K562 (cell line): ENCODE measurements at regions not wholly inside any gene's neighbourhood (a gene's known extent, or its start where the extent isn't known, plus 50 kb on each side); places are given as distances from the start of the nearest gene placed in this dataset.

Experiments
- ATF6 ChIP-seq: sonication (generic); formaldehyde crosslinking; IDR thresholded peaks from 2 replicates; pipeline ENCODE4 v1.4.0; 2020; ENCODE audit warnings: mild to moderate bottlenecking, missing genetic modification reagents
- HNRNPLL ChIP-seq: fragments of 200-400 bp; formaldehyde crosslinking; IDR thresholded peaks from 2 replicates; pipeline ENCODE4 v1.6.1; 2017; ENCODE audit warnings: low read length, low read depth, mild to moderate bottlenecking; ENCODE audit not compliant: poor library complexity, severe bottlenecking
- SAP30 ChIP-seq: fragments of 200-600 bp; sonication (generic); IDR thresholded peaks from 2 replicates; pipeline ENCODE4 v1.6.1; 2012; ENCODE audit warnings: borderline replicate concordance, low read depth, mild to moderate bottlenecking, moderate library complexity, low read length, control low read depth, inconsistent platforms; ENCODE audit not compliant: insufficient read depth, poor library complexity, severe bottlenecking
- ZC3H8 ChIP-seq: fragments of 450-650 bp; IDR thresholded peaks from 2 replicates; pipeline ENCODE4 v1.6.1; 2017
- TF ChIP-seq, protein P1 (sequence below): fragments of 450-650 bp; IDR thresholded peaks from 2 replicates; pipeline ENCODE4 v1.6.1; 2016; ENCODE audit warnings: mild to moderate bottlenecking, moderate library complexity
- TF ChIP-seq, protein P2 (sequence below): fragments of 250-450 bp; sonication (Bioruptor Pico); IDR thresholded peaks from 2 replicates; pipeline ENCODE4 v1.8.0; 2022; ENCODE audit warnings: moderate library complexity, mild to moderate bottlenecking, inconsistent platforms

- TF ChIP-seq, protein P1, sequence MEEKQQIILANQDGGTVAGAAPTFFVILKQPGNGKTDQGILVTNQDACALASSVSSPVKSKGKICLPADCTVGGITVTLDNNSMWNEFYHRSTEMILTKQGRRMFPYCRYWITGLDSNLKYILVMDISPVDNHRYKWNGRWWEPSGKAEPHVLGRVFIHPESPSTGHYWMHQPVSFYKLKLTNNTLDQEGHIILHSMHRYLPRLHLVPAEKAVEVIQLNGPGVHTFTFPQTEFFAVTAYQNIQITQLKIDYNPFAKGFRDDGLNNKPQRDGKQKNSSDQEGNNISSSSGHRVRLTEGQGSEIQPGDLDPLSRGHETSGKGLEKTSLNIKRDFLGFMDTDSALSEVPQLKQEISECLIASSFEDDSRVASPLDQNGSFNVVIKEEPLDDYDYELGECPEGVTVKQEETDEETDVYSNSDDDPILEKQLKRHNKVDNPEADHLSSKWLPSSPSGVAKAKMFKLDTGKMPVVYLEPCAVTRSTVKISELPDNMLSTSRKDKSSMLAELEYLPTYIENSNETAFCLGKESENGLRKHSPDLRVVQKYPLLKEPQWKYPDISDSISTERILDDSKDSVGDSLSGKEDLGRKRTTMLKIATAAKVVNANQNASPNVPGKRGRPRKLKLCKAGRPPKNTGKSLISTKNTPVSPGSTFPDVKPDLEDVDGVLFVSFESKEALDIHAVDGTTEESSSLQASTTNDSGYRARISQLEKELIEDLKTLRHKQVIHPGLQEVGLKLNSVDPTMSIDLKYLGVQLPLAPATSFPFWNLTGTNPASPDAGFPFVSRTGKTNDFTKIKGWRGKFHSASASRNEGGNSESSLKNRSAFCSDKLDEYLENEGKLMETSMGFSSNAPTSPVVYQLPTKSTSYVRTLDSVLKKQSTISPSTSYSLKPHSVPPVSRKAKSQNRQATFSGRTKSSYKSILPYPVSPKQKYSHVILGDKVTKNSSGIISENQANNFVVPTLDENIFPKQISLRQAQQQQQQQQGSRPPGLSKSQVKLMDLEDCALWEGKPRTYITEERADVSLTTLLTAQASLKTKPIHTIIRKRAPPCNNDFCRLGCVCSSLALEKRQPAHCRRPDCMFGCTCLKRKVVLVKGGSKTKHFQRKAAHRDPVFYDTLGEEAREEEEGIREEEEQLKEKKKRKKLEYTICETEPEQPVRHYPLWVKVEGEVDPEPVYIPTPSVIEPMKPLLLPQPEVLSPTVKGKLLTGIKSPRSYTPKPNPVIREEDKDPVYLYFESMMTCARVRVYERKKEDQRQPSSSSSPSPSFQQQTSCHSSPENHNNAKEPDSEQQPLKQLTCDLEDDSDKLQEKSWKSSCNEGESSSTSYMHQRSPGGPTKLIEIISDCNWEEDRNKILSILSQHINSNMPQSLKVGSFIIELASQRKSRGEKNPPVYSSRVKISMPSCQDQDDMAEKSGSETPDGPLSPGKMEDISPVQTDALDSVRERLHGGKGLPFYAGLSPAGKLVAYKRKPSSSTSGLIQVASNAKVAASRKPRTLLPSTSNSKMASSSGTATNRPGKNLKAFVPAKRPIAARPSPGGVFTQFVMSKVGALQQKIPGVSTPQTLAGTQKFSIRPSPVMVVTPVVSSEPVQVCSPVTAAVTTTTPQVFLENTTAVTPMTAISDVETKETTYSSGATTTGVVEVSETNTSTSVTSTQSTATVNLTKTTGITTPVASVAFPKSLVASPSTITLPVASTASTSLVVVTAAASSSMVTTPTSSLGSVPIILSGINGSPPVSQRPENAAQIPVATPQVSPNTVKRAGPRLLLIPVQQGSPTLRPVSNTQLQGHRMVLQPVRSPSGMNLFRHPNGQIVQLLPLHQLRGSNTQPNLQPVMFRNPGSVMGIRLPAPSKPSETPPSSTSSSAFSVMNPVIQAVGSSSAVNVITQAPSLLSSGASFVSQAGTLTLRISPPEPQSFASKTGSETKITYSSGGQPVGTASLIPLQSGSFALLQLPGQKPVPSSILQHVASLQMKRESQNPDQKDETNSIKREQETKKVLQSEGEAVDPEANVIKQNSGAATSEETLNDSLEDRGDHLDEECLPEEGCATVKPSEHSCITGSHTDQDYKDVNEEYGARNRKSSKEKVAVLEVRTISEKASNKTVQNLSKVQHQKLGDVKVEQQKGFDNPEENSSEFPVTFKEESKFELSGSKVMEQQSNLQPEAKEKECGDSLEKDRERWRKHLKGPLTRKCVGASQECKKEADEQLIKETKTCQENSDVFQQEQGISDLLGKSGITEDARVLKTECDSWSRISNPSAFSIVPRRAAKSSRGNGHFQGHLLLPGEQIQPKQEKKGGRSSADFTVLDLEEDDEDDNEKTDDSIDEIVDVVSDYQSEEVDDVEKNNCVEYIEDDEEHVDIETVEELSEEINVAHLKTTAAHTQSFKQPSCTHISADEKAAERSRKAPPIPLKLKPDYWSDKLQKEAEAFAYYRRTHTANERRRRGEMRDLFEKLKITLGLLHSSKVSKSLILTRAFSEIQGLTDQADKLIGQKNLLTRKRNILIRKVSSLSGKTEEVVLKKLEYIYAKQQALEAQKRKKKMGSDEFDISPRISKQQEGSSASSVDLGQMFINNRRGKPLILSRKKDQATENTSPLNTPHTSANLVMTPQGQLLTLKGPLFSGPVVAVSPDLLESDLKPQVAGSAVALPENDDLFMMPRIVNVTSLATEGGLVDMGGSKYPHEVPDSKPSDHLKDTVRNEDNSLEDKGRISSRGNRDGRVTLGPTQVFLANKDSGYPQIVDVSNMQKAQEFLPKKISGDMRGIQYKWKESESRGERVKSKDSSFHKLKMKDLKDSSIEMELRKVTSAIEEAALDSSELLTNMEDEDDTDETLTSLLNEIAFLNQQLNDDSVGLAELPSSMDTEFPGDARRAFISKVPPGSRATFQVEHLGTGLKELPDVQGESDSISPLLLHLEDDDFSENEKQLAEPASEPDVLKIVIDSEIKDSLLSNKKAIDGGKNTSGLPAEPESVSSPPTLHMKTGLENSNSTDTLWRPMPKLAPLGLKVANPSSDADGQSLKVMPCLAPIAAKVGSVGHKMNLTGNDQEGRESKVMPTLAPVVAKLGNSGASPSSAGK, result no peak
- TF ChIP-seq ATF6 (CRISPR knock-in tag) (no peak), HNRNPLL (no peak), SAP30 (no peak), ZC3H8 (no peak)
- TF ChIP-seq, protein P2, sequence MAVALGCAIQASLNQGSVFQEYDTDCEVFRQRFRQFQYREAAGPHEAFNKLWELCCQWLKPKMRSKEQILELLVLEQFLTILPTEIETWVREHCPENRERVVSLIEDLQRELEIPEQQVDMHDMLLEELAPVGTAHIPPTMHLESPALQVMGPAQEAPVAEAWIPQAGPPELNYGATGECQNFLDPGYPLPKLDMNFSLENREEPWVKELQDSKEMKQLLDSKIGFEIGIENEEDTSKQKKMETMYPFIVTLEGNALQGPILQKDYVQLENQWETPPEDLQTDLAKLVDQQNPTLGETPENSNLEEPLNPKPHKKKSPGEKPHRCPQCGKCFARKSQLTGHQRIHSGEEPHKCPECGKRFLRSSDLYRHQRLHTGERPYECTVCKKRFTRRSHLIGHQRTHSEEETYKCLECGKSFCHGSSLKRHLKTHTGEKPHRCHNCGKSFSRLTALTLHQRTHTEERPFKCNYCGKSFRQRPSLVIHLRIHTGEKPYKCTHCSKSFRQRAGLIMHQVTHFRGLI (CRISPR knock-in tag), result no peak
- TF ChIP-seq, all 486 proteins: peak for 0
Observed at GRCh38 chr3:184450547-184450946, 70.7 kb downstream of the CHRD start (continued).
